GM21528 (cell line): ENCODE measurements at regions not wholly inside any gene's neighbourhood (a gene's known extent, or its start where the extent isn't known, plus 50 kb on each side); places are given as distances from the start of the nearest gene placed in this dataset.
"Not testable (repeated sequence)": the region's sequence is repeated elsewhere in the genome, so short reads cannot be mapped to it uniquely, and the experiment has no call there.

Experiments used
- ATAC-seq: cut with Tn5 transposase; IDR thresholded peaks from one replicate; pipeline ENCODE4 v1.9.1; 2021; ENCODE audit warnings: mild to moderate bottlenecking, moderate library complexity; ENCODE audit not compliant: unreplicated experiment, low FRiP score

GRCh38 chr16:8137606-8138005, 452.7 kb downstream of the TMEM114 start:
- no peak for ATAC-seq

- no peak for ATAC-seq
Observed at GRCh38 chr16:8130197-8130596, 460.1 kb downstream of the TMEM114 start.

GRCh38 chr16:8127070-8127469, 463.2 kb downstream of the TMEM114 start:
- no peak for ATAC-seq

GRCh38 chr16:8126313-8126712, 464.0 kb downstream of the TMEM114 start:
- no peak for ATAC-seq

- ATAC-seq: no peak
Observed at GRCh38 chr16:8120001-8120400, 470.3 kb downstream of the TMEM114 start.

- no peak for ATAC-seq
Observed at GRCh38 chr16:8115814-8116213, 474.5 kb downstream of the TMEM114 start.

GRCh38 chr16:8114941-8115340, 475.4 kb downstream of the TMEM114 start:
- ATAC-seq: not testable (repeated sequence)

- no peak for ATAC-seq
Observed at GRCh38 chr16:8113843-8114242, 476.5 kb downstream of the TMEM114 start.

GRCh38 chr16:8110572-8111514, 479.5 kb downstream of the TMEM114 start:
- no peak for ATAC-seq

- no peak for ATAC-seq
Observed at GRCh38 chr16:8109510-8110369, 480.6 kb downstream of the TMEM114 start.

- no peak for ATAC-seq
Observed at GRCh38 chr16:8108991-8109509, 481.3 kb downstream of the TMEM114 start.

GRCh38 chr16:8107296-8107695, 483.0 kb downstream of the TMEM114 start:
- no peak for ATAC-seq

- ATAC-seq: no peak
Observed at GRCh38 chr16:8103649-8104289, 486.5 kb downstream of the TMEM114 start.

GRCh38 chr16:8099586-8099985, 490.7 kb downstream of the TMEM114 start:
- ATAC-seq: no peak

- ATAC-seq: no peak
Observed at GRCh38 chr16:8098947-8099512, 491.3 kb downstream of the TMEM114 start.

GRCh38 chr16:8096211-8096610, 494.1 kb downstream of the TMEM114 start:
- no peak for ATAC-seq

- ATAC-seq: no peak
Observed at GRCh38 chr16:8094696-8095095, 495.6 kb downstream of the TMEM114 start.

GRCh38 chr16:8088820-8089338, 501.4 kb downstream of the TMEM114 start:
- ATAC-seq: no peak

- no peak for ATAC-seq
Observed at GRCh38 chr16:8087597-8088289, 502.6 kb downstream of the TMEM114 start.
